Adrenal gland (tissue), 9 donors: ENCODE measurements at regions not wholly inside any gene's neighbourhood (a gene's known extent, or its start where the extent isn't known, plus 50 kb on each side); places are given as distances from the start of the nearest gene placed in this dataset.
"Not testable (repeated sequence)": the region's sequence is repeated elsewhere in the genome, so short reads cannot be mapped to it uniquely, and the experiment has no call there.

ENCODE experiments used
- DNase-seq, 7 donors: peaks; one replicate each; pipeline ENCODE4 v3.0.0-alpha.2; 2019 to 2020
- H3K27ac ChIP-seq, 5 donors: fragments of 200-600 bp; sonication (generic) in 4 of 5; 1 replicate in 3 of 5; 2 replicates in 2 of 5; pipeline versions ENCODE4 v1.5.1 to v1.8.0; 2016 to 2020; ENCODE audit warnings: mild to moderate bottlenecking in 1 of 5
- H3K27me3 ChIP-seq: fragments of 200-600 bp; 2 replicates; pipeline ENCODE4 v1.8.0; 2021
- H3K36me3 ChIP-seq, 2 donors: fragments of 200-600 bp; replicated peaks in 1 of 2; 1 replicate in 1 of 2; 2 replicates in 1 of 2; pipeline versions ENCODE4 v1.5.1 to v1.8.0; 2018 to 2022
- H3K4me1 ChIP-seq, 2 donors: fragments of 200-600 bp; replicated peaks in 1 of 2; 1 replicate in 1 of 2; 2 replicates in 1 of 2; pipeline versions ENCODE4 v1.5.1 to v1.8.0; 2018 to 2021
- H3K4me3 ChIP-seq, 4 donors: fragments of 200-600 bp; sonication (generic) in 3 of 4; one replicate each; pipeline ENCODE4 v1.5.1; 2016 to 2018
- H3K9me3 ChIP-seq, 3 donors: fragments of 200-600 bp; sonication (generic) in 1 of 3; replicated peaks in 1 of 3; 1 replicate in 2 of 3; 2 replicates in 1 of 3; pipeline versions ENCODE4 v1.5.1 to v1.8.0; 2016 to 2021
- POLR2A ChIP-seq, 2 donors: fragments of 450-650 bp; IDR thresholded peaks; one replicate each; pipeline ENCODE4 v1.6.1; 2017; ENCODE audit warnings: antibody characterized with exemption in 2 of 2, mild to moderate bottlenecking in 2 of 2, moderate library complexity in 1 of 2
- WGBS, 4 donors: extraction: QIAGEN DNeasy Blood & Tissue Kit in 2 of 4; methylation state at CpG; one replicate each; pipeline versions ENCODE4 v1.1.5 to v1.1.7; 2013 to 2017; 5-methylcytosine and 5-hydroxymethylcytosine counted together
- intact Hi-C, 2 donors: fragments of 100-400 bp; cut with DNase I; formaldehyde crosslinking; loops; one replicate each; pipeline versions ENCODE4 v1.14.1 to v1.15.0; 2022 to 2023
- TF ChIP-seq, protein P1 (sequence below), 6 experiments: fragments of 450-650 bp in 4 of 6; fragments of 200-600 bp in 2 of 6; sonication (generic) in 1 of 6; IDR thresholded peaks; 1 replicate in 5 of 6; 2 replicates in 1 of 6; pipeline versions ENCODE4 v1.5.1 to v1.8.0; 2016 to 2021; ENCODE audit warnings: antibody characterized with exemption in 6 of 6, mild to moderate bottlenecking in 2 of 6, moderate library complexity in 1 of 6
- donor health status: healthy with polysubstance abuse.
- donor health status: Bipolar disorder and iron deficiency.
- donor health status: DM: yes; HTN: yes; CAD: no.
- donor health status: DM: no; HTN: no; CAD: no.
- donor health status: DM: no; HTN: no; CAD: no.

- no peak for TF ChIP-seq POLR2A (IDR thresholded peaks at IDR 0.05)
- TF ChIP-seq, protein P1, sequence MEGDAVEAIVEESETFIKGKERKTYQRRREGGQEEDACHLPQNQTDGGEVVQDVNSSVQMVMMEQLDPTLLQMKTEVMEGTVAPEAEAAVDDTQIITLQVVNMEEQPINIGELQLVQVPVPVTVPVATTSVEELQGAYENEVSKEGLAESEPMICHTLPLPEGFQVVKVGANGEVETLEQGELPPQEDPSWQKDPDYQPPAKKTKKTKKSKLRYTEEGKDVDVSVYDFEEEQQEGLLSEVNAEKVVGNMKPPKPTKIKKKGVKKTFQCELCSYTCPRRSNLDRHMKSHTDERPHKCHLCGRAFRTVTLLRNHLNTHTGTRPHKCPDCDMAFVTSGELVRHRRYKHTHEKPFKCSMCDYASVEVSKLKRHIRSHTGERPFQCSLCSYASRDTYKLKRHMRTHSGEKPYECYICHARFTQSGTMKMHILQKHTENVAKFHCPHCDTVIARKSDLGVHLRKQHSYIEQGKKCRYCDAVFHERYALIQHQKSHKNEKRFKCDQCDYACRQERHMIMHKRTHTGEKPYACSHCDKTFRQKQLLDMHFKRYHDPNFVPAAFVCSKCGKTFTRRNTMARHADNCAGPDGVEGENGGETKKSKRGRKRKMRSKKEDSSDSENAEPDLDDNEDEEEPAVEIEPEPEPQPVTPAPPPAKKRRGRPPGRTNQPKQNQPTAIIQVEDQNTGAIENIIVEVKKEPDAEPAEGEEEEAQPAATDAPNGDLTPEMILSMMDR (IDR thresholded peaks at IDR 0.05) = no peak
- no peaks in the 10 kb centered on the region for H3K36me3 ChIP-seq
- H3K27me3 ChIP-seq = no peaks in the 10 kb centered on the region
- H3K9me3 ChIP-seq = no peaks in the 10 kb centered on the region
- H3K27ac ChIP-seq = no peak overlapping the region
- no peak overlapping the region for H3K4me3 ChIP-seq
- H3K4me1 ChIP-seq = no peaks in the 10 kb centered on the region
- DNase-seq = no peak
- intact Hi-C loops = no loop called here
- 54 to 62% (median 60%) methylated on average over 4 of the region's 4 CpGs for WGBS, 4 donors
Measured at GRCh38 chr3:166634091-166634746, 745.9 kb downstream of the ZBBX start.

DNA sequence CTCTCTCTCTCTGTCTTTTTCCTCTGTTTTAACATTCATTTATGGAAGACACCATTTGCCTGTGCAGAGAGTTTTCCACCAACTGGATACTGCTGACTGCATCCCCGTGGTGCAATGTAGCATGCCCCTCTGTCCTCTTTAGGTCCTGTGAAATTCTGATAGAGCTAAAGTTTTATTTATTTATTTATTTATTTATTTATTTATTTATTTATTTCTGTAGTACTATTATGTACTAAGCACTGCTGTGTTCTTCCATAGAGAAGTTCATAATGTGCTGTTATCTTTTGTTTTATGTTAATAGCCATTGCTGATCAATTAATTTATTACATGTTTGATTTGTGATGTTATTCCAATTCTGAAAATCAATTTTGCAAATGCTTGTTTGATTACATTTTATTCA is 749.9 kb downstream of the ZBBX start:
- 62 to 90% (median 80%) methylated on average over 1 of the region's 1 CpG for WGBS, 4 donors
- H3K9me3 ChIP-seq = no peaks in the 10 kb centered on the region
- intact Hi-C loops = no loop called here
- no peak overlapping the region for H3K4me3 ChIP-seq
- H3K36me3 ChIP-seq = no peaks in the 10 kb centered on the region
- H3K4me1 ChIP-seq = no peaks in the 10 kb centered on the region
- DNase-seq = no peak
- TF ChIP-seq, protein P1 (IDR thresholded peaks at IDR 0.05) = no peak
- no peak for TF ChIP-seq POLR2A (IDR thresholded peaks at IDR 0.05)
- no peaks in the 10 kb centered on the region for H3K27me3 ChIP-seq
- H3K27ac ChIP-seq = no peak overlapping the region

- Histone ChIP-seq H3K4me1 (no peaks in the 10 kb centered on the region), H3K27ac (no peak overlapping the region), H3K27me3 (no peaks in the 10 kb centered on the region), H3K36me3 (no peaks in the 10 kb centered on the region), H3K9me3 (no peaks in the 10 kb centered on the region), H3K4me3 (no peak overlapping the region)
- 42 to 88% (median 81%) methylated on average over 1 of the region's 1 CpG for WGBS, 4 donors
- TF ChIP-seq, protein P1 (IDR thresholded peaks at IDR 0.05) = no peak
- no peak for TF ChIP-seq POLR2A (IDR thresholded peaks at IDR 0.05)
- intact Hi-C loops = no loop called here
- no peak for DNase-seq
Measured at GRCh38 chr3:166613365-166613764, 766.7 kb downstream of the ZBBX start.

DNA sequence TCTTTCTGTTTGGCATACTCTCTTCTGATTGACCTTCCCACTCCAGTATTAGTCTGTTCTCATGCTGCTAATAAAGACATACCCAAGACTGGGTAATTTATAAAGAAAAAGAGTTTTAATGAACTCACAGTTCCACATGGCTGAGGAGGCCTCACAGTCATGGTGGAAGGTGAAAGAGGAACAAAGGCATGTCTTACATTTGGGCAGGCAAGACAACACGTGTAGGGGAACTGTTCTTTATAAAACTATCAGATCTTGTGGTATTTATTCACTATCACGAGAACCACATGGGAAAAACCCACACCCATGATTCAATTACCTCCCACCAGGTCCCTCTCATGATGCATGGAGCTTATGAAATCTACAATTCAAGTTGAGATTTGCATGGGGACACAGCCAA is 767.3 kb downstream of the ZBBX start:
- 30 to 58% (median 54%) methylated on average over 2 of the region's 2 CpGs for WGBS, 4 donors
- intact Hi-C loops, H3K9me3 ChIP-seq, H3K36me3 ChIP-seq, DNase-seq, H3K27ac ChIP-seq, H3K4me1 ChIP-seq, H3K4me3 ChIP-seq, H3K27me3 ChIP-seq: not testable (repeated sequence)

DNA sequence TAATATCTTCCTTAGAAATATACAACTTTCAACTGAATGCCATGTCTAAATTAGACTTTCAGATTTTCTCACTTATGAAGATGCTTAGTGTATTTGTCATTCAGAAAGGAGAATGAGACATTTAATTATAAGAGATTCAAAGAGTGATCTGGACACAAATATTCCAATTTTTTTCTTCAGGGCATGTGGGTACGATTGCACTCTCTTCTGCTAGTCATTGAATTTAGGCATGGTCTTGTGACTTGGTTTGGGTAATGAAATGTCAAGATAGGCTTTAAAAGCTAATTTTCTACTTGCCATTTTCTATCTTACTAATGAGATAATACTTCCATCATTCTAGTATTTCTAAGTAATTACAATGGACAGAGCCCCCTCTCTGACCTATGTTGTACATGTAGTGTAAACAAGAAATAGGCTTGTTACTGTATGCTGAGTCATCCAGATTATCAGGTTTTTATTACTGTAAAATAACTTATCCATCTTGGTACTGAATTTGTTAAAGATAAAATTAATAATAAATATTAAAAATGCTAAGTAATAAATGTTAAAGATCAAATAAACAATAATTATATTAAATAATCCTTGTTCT is 770.8 kb upstream of the BCHE start:
- intact Hi-C loops = no loop called here
- no peak for DNase-seq
- no peak overlapping the region for H3K27ac ChIP-seq
- no peaks in the 10 kb centered on the region for H3K27me3 ChIP-seq
- H3K9me3 ChIP-seq = no peaks in the 10 kb centered on the region
- no peaks in the 10 kb centered on the region for H3K36me3 ChIP-seq
- 74 to 93% (median 75%) methylated on average over 1 of the region's 1 CpG for WGBS, 4 donors
- no peaks in the 10 kb centered on the region for H3K4me1 ChIP-seq
- H3K4me3 ChIP-seq = no peak overlapping the region
- no peak for TF ChIP-seq POLR2A (IDR thresholded peaks at IDR 0.05)
- TF ChIP-seq, protein P1 (IDR thresholded peaks at IDR 0.05) = no peak
